Testis (tissue), 2 donors: ENCODE measurements at regions not wholly inside any gene's neighbourhood (a gene's known extent, or its start where the extent isn't known, plus 50 kb on each side); places are given as distances from the start of the nearest gene placed in this dataset.

ENCODE experiments used
- CTCF ChIP-seq, 3 experiments: fragments of 450-650 bp in 2 of 3; fragments of 200-600 bp in 1 of 3; sonication (generic) in 1 of 3; IDR thresholded peaks; one replicate each; pipeline ENCODE4 v1.5.1; 2016 to 2019; ENCODE audit warnings: antibody characterized with exemption in 3 of 3, mild to moderate bottlenecking in 2 of 3, moderate library complexity in 1 of 3
- POLR2A ChIP-seq: fragments of 450-650 bp; IDR thresholded peaks from one replicate; pipeline ENCODE4 v1.6.1; 2017; ENCODE audit warnings: antibody characterized with exemption, mild to moderate bottlenecking, moderate library complexity

GRCh38 chr7:24395512-24395911 is 111.5 kb downstream of the NPY start:
- TF ChIP-seq CTCF (IDR thresholded peaks at IDR 0.05): no peak
- no peak for TF ChIP-seq POLR2A
